Ovary (tissue), 3 donors: ENCODE measurements at regions not wholly inside any gene's neighbourhood (a gene's known extent, or its start where the extent isn't known, plus 50 kb on each side); places are given as distances from the start of the nearest gene placed in this dataset.

Experiments
- CTCF ChIP-seq, 3 donors: fragments of 450-650 bp in 2 of 3; fragments of 200-600 bp in 1 of 3; IDR thresholded peaks; one replicate each; pipeline versions ENCODE4 v1.5.1 to v1.8.0; 2016 to 2022; ENCODE audit warnings: antibody characterized with exemption in 3 of 3, mild to moderate bottlenecking in 1 of 3
- EP300 ChIP-seq: sonication (generic); formaldehyde crosslinking; IDR thresholded peaks from one replicate; pipeline ENCODE4 v1.6.1; 2017; ENCODE audit warnings: antibody characterized with exemption
- POLR2A ChIP-seq: fragments of 450-650 bp; IDR thresholded peaks from one replicate; pipeline ENCODE4 v1.6.1; 2017; ENCODE audit warnings: antibody characterized with exemption, mild to moderate bottlenecking, moderate library complexity
- donor health status: DM: no; HTN: no; CAD: no.

- TF ChIP-seq CTCF (IDR thresholded peaks at IDR 0.05) (no peak), POLR2A (no peak), EP300 (no peak)
Measured at GRCh38 chr6:148068437-148069061, 274.1 kb upstream of the SASH1 start.
